Heart left ventricle (tissue), 16 donors: ENCODE measurements at regions not wholly inside any gene's neighbourhood (a gene's known extent, or its start where the extent isn't known, plus 50 kb on each side); places are given as distances from the start of the nearest gene placed in this dataset.

Experiments
- ATAC-seq, 4 donors: fragments of 200-7000 bp; cut with Tn5 transposase; one replicate each; pipeline ENCODE4 v1.9.1; 2020 to 2022; ENCODE audit warnings: moderate library complexity in 4 of 4, mild to moderate bottlenecking in 3 of 4, moderate number of reproducible peaks in 1 of 4
- DNase-seq, 5 donors: peaks; one replicate each; pipeline ENCODE4 v3.0.0-alpha.2; 2020
- H3K27ac ChIP-seq, 12 donors: fragments of 200-600 bp; sonication (generic) in 4 of 12; one replicate each; pipeline versions ENCODE4 v1.5.0 to v1.8.0; 2016 to 2022; ENCODE audit warnings: mild to moderate bottlenecking in 2 of 12
- H3K27me3 ChIP-seq, 9 donors: fragments of 200-600 bp; sonication (generic) in 2 of 9; one replicate each; pipeline versions ENCODE4 v1.5.1 to v1.8.0; 2016 to 2022; ENCODE audit warnings: mild to moderate bottlenecking in 3 of 9
- H3K36me3 ChIP-seq, 9 donors: fragments of 200-600 bp; sonication (generic) in 2 of 9; one replicate each; pipeline versions ENCODE4 v1.5.0 to v1.8.0; 2018 to 2022; ENCODE audit warnings: mild to moderate bottlenecking in 2 of 9
- H3K4me1 ChIP-seq, 12 donors: fragments of 200-600 bp; sonication (generic) in 4 of 12; one replicate each; pipeline versions ENCODE4 v1.5.0 to v1.8.0; 2016 to 2022; ENCODE audit warnings: mild to moderate bottlenecking in 3 of 12
- H3K4me3 ChIP-seq, 12 donors: fragments of 200-600 bp; sonication (generic) in 4 of 12; one replicate each; pipeline versions ENCODE4 v1.5.0 to v1.8.0; 2017 to 2022; ENCODE audit warnings: mild to moderate bottlenecking in 9 of 12, moderate library complexity in 4 of 12
- H3K9me3 ChIP-seq, 12 donors: fragments of 200-600 bp; sonication (generic) in 4 of 12; one replicate each; pipeline versions ENCODE4 v1.5.0 to v1.8.0; 2016 to 2022; ENCODE audit warnings: mild to moderate bottlenecking in 1 of 12
- POLR2A ChIP-seq, 2 donors: fragments of 450-650 bp; IDR thresholded peaks; one replicate each; pipeline ENCODE4 v1.6.1; 2017; ENCODE audit warnings: antibody characterized with exemption in 2 of 2, mild to moderate bottlenecking in 2 of 2, moderate library complexity in 2 of 2
- WGBS, 4 donors: extraction: QIAGEN DNeasy Blood & Tissue Kit in 2 of 4; methylation state at CpG; one replicate each; pipeline versions ENCODE4 v1.1.5 to v1.1.7; 2013 to 2018; 5-methylcytosine and 5-hydroxymethylcytosine counted together
- intact Hi-C, 10 donors: fragments of 100-400 bp; cut with DNase I; formaldehyde crosslinking; loops; one replicate each; pipeline versions ENCODE4 v1.11.1 to v1.14.2; 2022
- TF ChIP-seq, protein P1 (sequence below), 12 donors: fragments of 200-600 bp; sonication (generic) in 4 of 12; IDR thresholded peaks; one replicate each; pipeline versions ENCODE4 v1.5.0 to v1.8.0; 2018 to 2022; ENCODE audit warnings: antibody characterized with exemption in 12 of 12, mild to moderate bottlenecking in 5 of 12
- donor health status: ischemic (EF 13 %, LVEDD 7.1; RV severe dilation, severe dysfunction).
- donor health status: healthy with polysubstance abuse.
- donor health status: DM: no; HTN: yes; CAD: no.
- donor health status: DM: no; HTN: no; CAD: no.
- donor health status: ischemic (EF 25% LVEDD 6.9; RV normal size, moderate dysfunction).
- donor health status: ischemic (EF 25% LVEDD 5.7; RV mildly dilated, moderate dysfunction).
- donor health status: healthy.
- donor health status: DM: yes; HTN: yes; CAD: no.
- donor health status: ischemic (EF 35%, LVEDD 5.7; RV mildly dilated, moderate dysfunction).
- donor health status: nonischemic (EF 11% LVEDD 7.7; RV severe dilation, severe dysfunction).
- donor health status: DM: yes; HTN: yes; CAD: no.
- donor health status: PGD.
- donor health status: ischemic (EF 29% LVEDD 5.4; RV normal size, mild dysfunction).
- donor health status: nonischemic (EF 23%, LVEDD 6.1; RV moderate dilation, normal function).

DNA sequence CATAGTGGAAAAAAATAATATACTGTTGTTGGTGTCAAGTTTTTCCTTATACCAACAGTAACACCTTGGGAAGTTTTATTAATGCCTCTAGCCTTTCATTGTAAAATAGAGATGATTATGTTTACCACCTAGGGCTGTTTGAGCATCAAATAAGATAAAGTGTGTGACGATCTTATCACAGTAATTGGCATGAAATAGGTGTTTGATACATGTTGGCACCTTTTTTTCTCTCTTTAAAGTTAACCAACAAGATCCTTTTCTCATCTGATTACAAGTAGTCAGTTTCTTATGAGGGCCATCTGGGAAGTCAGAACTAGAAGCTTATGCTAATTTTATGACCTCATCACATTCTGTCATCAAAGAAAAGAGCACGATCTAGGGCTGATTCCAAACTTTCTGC lies 669.5 kb downstream of the CCSER2 start:
- no peaks in the 10 kb centered on the region for H3K36me3 ChIP-seq
- ATAC-seq (no peak), DNase-seq (no peak)
- no peak overlapping the region for H3K27ac ChIP-seq
- no peak for TF ChIP-seq POLR2A (IDR thresholded peaks at IDR 0.05)
- TF ChIP-seq, protein P1, sequence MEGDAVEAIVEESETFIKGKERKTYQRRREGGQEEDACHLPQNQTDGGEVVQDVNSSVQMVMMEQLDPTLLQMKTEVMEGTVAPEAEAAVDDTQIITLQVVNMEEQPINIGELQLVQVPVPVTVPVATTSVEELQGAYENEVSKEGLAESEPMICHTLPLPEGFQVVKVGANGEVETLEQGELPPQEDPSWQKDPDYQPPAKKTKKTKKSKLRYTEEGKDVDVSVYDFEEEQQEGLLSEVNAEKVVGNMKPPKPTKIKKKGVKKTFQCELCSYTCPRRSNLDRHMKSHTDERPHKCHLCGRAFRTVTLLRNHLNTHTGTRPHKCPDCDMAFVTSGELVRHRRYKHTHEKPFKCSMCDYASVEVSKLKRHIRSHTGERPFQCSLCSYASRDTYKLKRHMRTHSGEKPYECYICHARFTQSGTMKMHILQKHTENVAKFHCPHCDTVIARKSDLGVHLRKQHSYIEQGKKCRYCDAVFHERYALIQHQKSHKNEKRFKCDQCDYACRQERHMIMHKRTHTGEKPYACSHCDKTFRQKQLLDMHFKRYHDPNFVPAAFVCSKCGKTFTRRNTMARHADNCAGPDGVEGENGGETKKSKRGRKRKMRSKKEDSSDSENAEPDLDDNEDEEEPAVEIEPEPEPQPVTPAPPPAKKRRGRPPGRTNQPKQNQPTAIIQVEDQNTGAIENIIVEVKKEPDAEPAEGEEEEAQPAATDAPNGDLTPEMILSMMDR (IDR thresholded peaks at IDR 0.05): no peak
- no peaks in the 10 kb centered on the region for H3K9me3 ChIP-seq
- H3K27me3 ChIP-seq: no peaks in the 10 kb centered on the region
- intact Hi-C loops: no loop called here
- no peaks in the 10 kb centered on the region for H3K4me1 ChIP-seq
- 47 to 61% (median 52%) methylated on average over 2 of the region's 2 CpGs for WGBS, 4 donors
- no peak overlapping the region for H3K4me3 ChIP-seq

GRCh38 chr10:84999929-85000328 lies 671.5 kb downstream of the CCSER2 start:
- 76 to 81% (median 79%) methylated on average over 4 of the region's 4 CpGs for WGBS, 4 donors
- H3K9me3 ChIP-seq: no peaks in the 10 kb centered on the region
- DNase-seq (no peak), ATAC-seq (no peak)
- H3K27ac ChIP-seq: no peak overlapping the region
- TF ChIP-seq POLR2A (IDR thresholded peaks at IDR 0.05): no peak
- TF ChIP-seq, protein P1 (IDR thresholded peaks at IDR 0.05): no peak
- intact Hi-C loops: no loop called here
- no peaks in the 10 kb centered on the region for H3K36me3 ChIP-seq
- H3K4me3 ChIP-seq: no peak overlapping the region
- no peaks in the 10 kb centered on the region for H3K27me3 ChIP-seq
- H3K4me1 ChIP-seq: no peaks in the 10 kb centered on the region

DNA sequence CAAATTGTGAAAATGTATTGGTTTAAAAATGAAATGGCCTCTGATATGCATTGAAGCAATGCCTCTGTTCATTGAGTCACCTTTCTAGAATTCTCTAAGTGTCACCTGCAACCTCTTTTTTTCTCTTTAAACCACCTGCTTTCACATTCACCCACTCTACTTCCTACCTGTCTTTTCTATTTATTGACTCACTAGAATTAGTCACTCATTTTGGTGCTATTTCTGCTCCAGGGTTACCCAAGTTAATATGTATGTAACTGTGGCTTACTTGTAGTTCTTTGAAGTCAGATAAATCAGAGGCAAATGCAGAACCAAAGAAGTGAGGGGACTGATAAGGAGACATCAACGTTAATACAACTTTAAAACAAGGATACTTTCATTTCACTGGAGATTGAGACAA lies 674.7 kb downstream of the CCSER2 start:
- no peak for DNase-seq
- TF ChIP-seq, protein P1 (IDR thresholded peaks at IDR 0.05): no peak
- no peak for TF ChIP-seq POLR2A (IDR thresholded peaks at IDR 0.05)
- H3K27me3 ChIP-seq: no peaks in the 10 kb centered on the region
- ATAC-seq: no peak
- no peaks in the 10 kb centered on the region for H3K36me3 ChIP-seq
- 43 to 59% (median 49%) methylated on average over 1 of the region's 1 CpG for WGBS, 4 donors
- intact Hi-C loops: no loop called here
- no peaks in the 10 kb centered on the region for H3K9me3 ChIP-seq
- H3K4me3 ChIP-seq: no peak overlapping the region
- no peaks in the 10 kb centered on the region for H3K4me1 ChIP-seq
- H3K27ac ChIP-seq: no peak overlapping the region

DNA sequence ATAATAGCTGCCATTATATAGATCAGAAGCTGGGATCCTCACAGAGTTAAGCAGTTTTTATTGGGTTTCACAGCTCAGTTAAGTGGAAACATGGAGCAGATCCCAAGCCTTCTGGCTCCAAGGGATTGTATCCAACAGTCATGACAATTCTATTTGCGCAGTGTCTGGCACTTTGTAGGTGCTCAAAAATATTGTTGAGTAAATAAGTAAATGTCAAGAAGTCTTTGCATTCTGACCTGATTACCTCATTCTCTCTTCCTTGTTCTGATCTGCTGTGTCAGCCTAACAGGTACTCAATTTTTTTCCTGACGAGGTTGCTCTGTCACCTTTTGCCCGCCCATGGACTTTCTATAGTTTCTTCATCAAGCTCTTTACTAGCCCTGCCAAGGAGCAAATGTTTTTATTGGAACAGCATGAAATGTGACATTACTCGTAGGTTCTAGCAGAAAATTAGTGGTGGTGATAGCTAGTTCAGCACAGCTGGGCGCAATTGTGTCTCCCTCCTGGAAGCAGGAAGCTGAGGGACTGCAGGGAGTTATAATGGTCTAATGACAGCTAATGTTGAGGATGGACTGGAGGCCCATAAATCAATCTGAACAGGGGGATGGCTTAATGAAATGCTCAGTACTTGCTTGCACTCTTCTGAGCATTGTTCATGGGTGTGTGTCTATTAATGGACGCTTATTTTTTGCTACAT lies 680.2 kb downstream of the CCSER2 start:
- Histone ChIP-seq H3K9me3 (no peaks in the 10 kb centered on the region), H3K27ac (no peak overlapping the region), H3K4me1 (no peaks in the 10 kb centered on the region), H3K36me3 (no peaks in the 10 kb centered on the region), H3K4me3 (no peak overlapping the region), H3K27me3 (no peaks in the 10 kb centered on the region)
- DNase-seq (no peak), ATAC-seq (no peak)
- intact Hi-C loops: no loop called here
- TF ChIP-seq, protein P1 (IDR thresholded peaks at IDR 0.05): no peak
- no peak for TF ChIP-seq POLR2A (IDR thresholded peaks at IDR 0.05)
- 74 to 85% (median 78%) methylated on average over 6 of the region's 6 CpGs for WGBS, 4 donors
